OCI-M1 (cell line): ENCODE measurements at regions not wholly inside any gene's neighbourhood (a gene's known extent, or its start where the extent isn't known, plus 50 kb on each side); places are given as distances from the start of the nearest gene placed in this dataset.
A peak's percentile ranks its signal among the peaks of the same experiment; 100 is the strongest.

ENCODE experiments used
- DNase-seq: peaks from one replicate; lab custom pipeline; 2025; lab: John Stamatoyannopoulos, UW

- DNase-seq: peak; percentile 41
These were observed 96.5 kb downstream of the ZFP36L2 start for GRCh38 chr2:43129676-43130547.

- DNase-seq: no peak
These were observed 97.8 kb downstream of the ZFP36L2 start for GRCh38 chr2:43128559-43128955.

GRCh38 chr2:43127941-43128558, 98.4 kb downstream of the ZFP36L2 start:
- DNase-seq: no peak

- peak; percentile 83 for DNase-seq
These were observed 99.0 kb downstream of the ZFP36L2 start for GRCh38 chr2:43127208-43127940.

- no peak for DNase-seq
These were observed 99.6 kb downstream of the ZFP36L2 start for GRCh38 chr2:43126817-43127207.

- no peak for DNase-seq
These were observed 101.1 kb downstream of the ZFP36L2 start for GRCh38 chr2:43125090-43125998.

- DNase-seq: no peak
These were observed 101.7 kb downstream of the ZFP36L2 start for GRCh38 chr2:43124687-43125057.

- no peak for DNase-seq
These were observed 102.3 kb downstream of the ZFP36L2 start for GRCh38 chr2:43123981-43124686.

GRCh38 chr2:43123486-43123885, 102.9 kb downstream of the ZFP36L2 start:
- DNase-seq: no peak

GRCh38 chr2:43123028-43123427, 103.4 kb downstream of the ZFP36L2 start:
- no peak for DNase-seq

GRCh38 chr2:43121580-43122314, 104.7 kb downstream of the ZFP36L2 start:
- DNase-seq: no peak

GRCh38 chr2:43119303-43119702, 107.1 kb downstream of the ZFP36L2 start:
- DNase-seq: no peak

GRCh38 chr2:43117521-43118143, 108.8 kb downstream of the ZFP36L2 start:
- no peak for DNase-seq

- DNase-seq: no peak
These were observed 109.4 kb downstream of the ZFP36L2 start for GRCh38 chr2:43116988-43117387.

GRCh38 chr2:43115881-43116280, 110.5 kb downstream of the ZFP36L2 start:
- no peak for DNase-seq

- no peak for DNase-seq
These were observed 112.2 kb downstream of the ZFP36L2 start for GRCh38 chr2:43114210-43114609.

- DNase-seq: no peak
These were observed 114.4 kb downstream of the ZFP36L2 start for GRCh38 chr2:43111788-43112554.

- DNase-seq: no peak
These were observed 115.9 kb downstream of the ZFP36L2 start for GRCh38 chr2:43110442-43110871.

GRCh38 chr2:43109261-43109743, 117.1 kb downstream of the ZFP36L2 start:
- peak; percentile 39 for DNase-seq
